Aorta (tissue), 5 donors: ENCODE measurements at regions not wholly inside any gene's neighbourhood (a gene's known extent, or its start where the extent isn't known, plus 50 kb on each side); places are given as distances from the start of the nearest gene placed in this dataset.

Experiments
- ATAC-seq: fragments of 200-7000 bp; cut with Tn5 transposase; one replicate; pipeline ENCODE4 v1.9.1; 2022; ENCODE audit warnings: moderate library complexity; ENCODE audit not compliant: low FRiP score
- DNase-seq, 2 donors: peaks; one replicate each; pipeline ENCODE4 v3.0.0-alpha.2; 2020
- H3K27ac ChIP-seq, 2 donors: one replicate each; pipeline ENCODE4 v1.5.1; 2013; ENCODE audit warnings: low read length in 2 of 2, mild to moderate bottlenecking in 2 of 2, moderate library complexity in 2 of 2, control low read depth in 1 of 2, inconsistent platforms in 1 of 2, low read depth in 1 of 2
- H3K27me3 ChIP-seq, 2 donors: one replicate each; pipeline ENCODE4 v1.6.1; 2013; ENCODE audit warnings: control low read depth in 1 of 2, low read length in 1 of 2, mild to moderate bottlenecking in 1 of 2, moderate library complexity in 1 of 2; ENCODE audit not compliant: insufficient read depth in 2 of 2, control insufficient read depth in 1 of 2
- H3K36me3 ChIP-seq, 2 donors: one replicate each; pipeline ENCODE4 v1.6.1; 2013; ENCODE audit warnings: control low read depth in 1 of 2, low read length in 1 of 2, mild to moderate bottlenecking in 1 of 2; ENCODE audit not compliant: insufficient read depth in 2 of 2, control insufficient read depth in 1 of 2
- H3K4me1 ChIP-seq, 2 donors: one replicate each; pipeline ENCODE4 v1.6.1; 2013; ENCODE audit warnings: low read length in 2 of 2, control low read depth in 1 of 2, mild to moderate bottlenecking in 1 of 2, moderate library complexity in 1 of 2; ENCODE audit not compliant: insufficient read depth in 2 of 2, control insufficient read depth in 1 of 2
- H3K4me3 ChIP-seq, 2 donors: one replicate each; pipeline ENCODE4 v1.5.1; 2013; ENCODE audit warnings: low read length in 2 of 2, control low read depth in 1 of 2, mild to moderate bottlenecking in 1 of 2
- H3K9me3 ChIP-seq: one replicate; pipeline ENCODE4 v1.6.1; 2013; ENCODE audit warnings: mild to moderate bottlenecking, low read length; ENCODE audit not compliant: control insufficient read depth
- WGBS, 2 donors: extraction: QIAGEN DNeasy Blood & Tissue Kit; methylation state at CpG; one replicate each; pipeline ENCODE4 v1.1.7; 2013; 5-methylcytosine and 5-hydroxymethylcytosine counted together
- intact Hi-C, 2 donors: fragments of 100-400 bp; cut with DNase I; formaldehyde crosslinking; loops; one replicate each; pipeline versions ENCODE4 v1.14.2 to v1.15.0; 2022
- donor health status: healthy with polysubstance abuse.
- donor health status: Bipolar disorder and iron deficiency.
- donor health status: DM: no; HTN: no; CAD: no.
- donor health status: DM: no; HTN: no; CAD: no.
- donor health status: DM: yes; HTN: yes; CAD: no.

- WGBS, 2 donors: 84 to 92% methylated on average over 4 of the region's 4 CpGs
- Histone ChIP-seq H3K4me3 (no peak overlapping the region), H3K27me3 (no peaks in the 10 kb centered on the region), H3K4me1 (no peaks in the 10 kb centered on the region), H3K36me3 (no peaks in the 10 kb centered on the region), H3K27ac (no peak overlapping the region), H3K9me3 (no peaks in the 10 kb centered on the region)
- intact Hi-C loops: no loop called here
- ATAC-seq (no peak), DNase-seq (no peak)
Measured at GRCh38 chr5:112646139-112646936, 91.3 kb upstream of the APC start.

- intact Hi-C loops: no loop called here
- Histone ChIP-seq H3K4me3 (no peak overlapping the region), H3K9me3 (no peaks in the 10 kb centered on the region), H3K27ac (no peak overlapping the region), H3K4me1 (no peaks in the 10 kb centered on the region), H3K36me3 (no peaks in the 10 kb centered on the region), H3K27me3 (no peaks in the 10 kb centered on the region)
- no peak for DNase-seq
- no peak for ATAC-seq
- 76 to 80% methylated on average over 1 of the region's 1 CpG for WGBS, 2 donors
Measured at GRCh38 chr5:112647428-112647827, 90.3 kb upstream of the APC start.

GRCh38 chr5:112648264-112648663 lies 89.4 kb upstream of the APC start:
- 93 to 94% methylated on average over 1 of the region's 1 CpG for WGBS, 2 donors
- Histone ChIP-seq H3K9me3 (no peaks in the 10 kb centered on the region), H3K36me3 (no peaks in the 10 kb centered on the region), H3K27me3 (no peaks in the 10 kb centered on the region), H3K27ac (no peak overlapping the region), H3K4me3 (no peak overlapping the region), H3K4me1 (no peaks in the 10 kb centered on the region)
- DNase-seq (no peak), ATAC-seq (no peak)
- intact Hi-C loops: no loop called here

- H3K36me3 ChIP-seq: no peaks in the 10 kb centered on the region
- intact Hi-C loops: no loop called here
- H3K27me3 ChIP-seq: no peaks in the 10 kb centered on the region
- 77 to 79% methylated on average over 6 of the region's 6 CpGs for WGBS, 2 donors
- H3K27ac ChIP-seq: no peak overlapping the region
- H3K9me3 ChIP-seq: peaks cover 1% of the 10 kb centered on the region
- DNase-seq (no peak), ATAC-seq (no peak)
- no peak overlapping the region for H3K4me3 ChIP-seq
- H3K4me1 ChIP-seq: no peaks in the 10 kb centered on the region
Measured at GRCh38 chr5:112649882-112650281, 87.8 kb upstream of the APC start.

GRCh38 chr5:112653638-112654205 lies 84.0 kb upstream of the APC start:
- DNase-seq (no peak), ATAC-seq (no peak)
- H3K27me3 ChIP-seq: no peaks in the 10 kb centered on the region
- no peaks in the 10 kb centered on the region for H3K36me3 ChIP-seq
- intact Hi-C loops: no loop called here
- WGBS, 2 donors: 70 to 71% methylated on average over 5 of the region's 5 CpGs
- H3K4me1 ChIP-seq: no peaks in the 10 kb centered on the region
- no peak overlapping the region for H3K4me3 ChIP-seq
- no peak overlapping the region for H3K27ac ChIP-seq
- H3K9me3 ChIP-seq: peaks cover 1% of the 10 kb centered on the region

- ATAC-seq: no peak
- no peak overlapping the region for H3K4me3 ChIP-seq
- no peaks in the 10 kb centered on the region for H3K4me1 ChIP-seq
- H3K27ac ChIP-seq: no peak overlapping the region
- intact Hi-C loops: no loop called here
- H3K9me3 ChIP-seq: peaks cover 1% of the 10 kb centered on the region
- H3K36me3 ChIP-seq: no peaks in the 10 kb centered on the region
- WGBS, 2 donors: 95% methylated on average over 6 of the region's 6 CpGs
- DNase-seq: no peak
- H3K27me3 ChIP-seq: no peaks in the 10 kb centered on the region
Measured at GRCh38 chr5:112655513-112655912, 82.2 kb upstream of the APC start.

GRCh38 chr5:112656451-112656850 lies 81.2 kb upstream of the APC start:
- H3K27ac ChIP-seq: no peak overlapping the region
- H3K4me1 ChIP-seq: no peaks in the 10 kb centered on the region
- peaks cover 1% of the 10 kb centered on the region for H3K9me3 ChIP-seq
- no peaks in the 10 kb centered on the region for H3K27me3 ChIP-seq
- intact Hi-C loops: no loop called here
- WGBS, 2 donors: 92 to 95% methylated on average over 2 of the region's 2 CpGs
- no peak for ATAC-seq
- DNase-seq: no peak
- no peak overlapping the region for H3K4me3 ChIP-seq
- H3K36me3 ChIP-seq: no peaks in the 10 kb centered on the region

- DNase-seq: no peak
- Histone ChIP-seq H3K4me1 (no peaks in the 10 kb centered on the region), H3K27me3 (no peaks in the 10 kb centered on the region), H3K4me3 (no peak overlapping the region), H3K36me3 (no peaks in the 10 kb centered on the region), H3K9me3 (peaks cover 1% of the 10 kb centered on the region), H3K27ac (no peak overlapping the region)
- intact Hi-C loops: no loop called here
- WGBS, 2 donors: 87 to 92% methylated on average over 3 of the region's 3 CpGs
- no peak for ATAC-seq
Measured at GRCh38 chr5:112657804-112658203, 79.9 kb upstream of the APC start.

GRCh38 chr5:112660359-112660758 lies 77.3 kb upstream of the APC start:
- H3K27me3 ChIP-seq: no peaks in the 10 kb centered on the region
- intact Hi-C loops: no loop called here
- no peaks in the 10 kb centered on the region for H3K9me3 ChIP-seq
- H3K27ac ChIP-seq: no peak overlapping the region
- DNase-seq: no peak
- 96 to 100% methylated on average over 1 of the region's 1 CpG for WGBS, 2 donors
- H3K4me1 ChIP-seq: no peaks in the 10 kb centered on the region
- no peak overlapping the region for H3K4me3 ChIP-seq
- H3K36me3 ChIP-seq: no peaks in the 10 kb centered on the region
- ATAC-seq: no peak
